HepG2 (cell line): ENCODE measurements at regions not wholly inside any gene's neighbourhood (a gene's known extent, or its start where the extent isn't known, plus 50 kb on each side); places are given as distances from the start of the nearest gene placed in this dataset.

Experiments used
- ATAC-seq: fragments of 200-7000 bp; cut with Tn5 transposase; 3 replicates; pipeline ENCODE4 v1.9.1; 2020; ENCODE audit warnings: mild to moderate bottlenecking, moderate library complexity
- BruUV-seq: library from RNA; stranded (reverse); fragments of 400-500 nt; replicated peaks from 2 replicates; lab custom pipeline; 2021; lab: Mats Ljungman, UMichigan
- CTCF ChIA-PET: fragments of 300-600 bp; formaldehyde crosslinking; extraction: SDS; loops from one replicate; lab custom pipeline; 2021; ENCODE audit warnings: low total read pairs, inconsistent platforms, low intra/inter-chr PET ratio; lab: Yijun Ruan, JAX
- POLR2A ChIA-PET: fragments of 350-600 bp; sonication (Branson Sonifier 250); formaldehyde crosslinking; loops from one replicate; lab custom pipeline; 2020; ENCODE audit warnings: antibody characterized with exemption, inconsistent platforms; lab: Yijun Ruan, JAX
- DNase-seq: peaks from one replicate; pipeline ENCODE4 v3.0.0-alpha.2; 2015; ENCODE audit warnings: low spot score
- FAIRE-seq: peaks from 3 replicates; lab custom pipeline; 2011; peaks lifted over from hg19 to GRCh38; lab: Jason Lieb, UNC
- H2AFZ ChIP-seq: one replicate; pipeline ENCODE4 v1.6.1; 2011; ENCODE audit warnings: low read length, inconsistent platforms
- H3K27ac ChIP-seq: fragments of 300-600 bp; 3 replicates; pipeline ENCODE4 v1.8.0; 2011; ENCODE audit warnings: mixed run types, mild to moderate bottlenecking, mixed read lengths, low read length, inconsistent platforms; ENCODE audit not compliant: insufficient read depth; ENCODE audit errors: extremely low read length
- H3K27me3 ChIP-seq, 2 experiments: fragments of 200-600 bp in 1 of 2; 2 replicates in 1 of 2; 3 replicates in 1 of 2; pipeline versions ENCODE4 v1.6.0 to v1.8.0; 2011; ENCODE audit warnings: low read length in 2 of 2, mild to moderate bottlenecking in 2 of 2, moderate library complexity in 2 of 2, inconsistent platforms in 1 of 2; ENCODE audit not compliant: insufficient read depth in 2 of 2, control insufficient read depth in 1 of 2
- H3K36me3 ChIP-seq, 2 experiments: fragments of 200-600 bp in 1 of 2; replicated peaks in 1 of 2; 2 replicates in 1 of 2; 3 replicates in 1 of 2; pipeline versions ENCODE4 v1.5.1 to v1.8.0; 2011; ENCODE audit warnings: low read length in 2 of 2, inconsistent platforms in 1 of 2; ENCODE audit not compliant: insufficient read depth in 2 of 2, control insufficient read depth in 1 of 2
- H3K4me1 ChIP-seq: 2 replicates; pipeline ENCODE4 v1.5.1; 2012; ENCODE audit warnings: low read length, inconsistent platforms; ENCODE audit not compliant: insufficient read depth
- H3K4me2 ChIP-seq: 2 replicates; pipeline ENCODE4 v1.6.0; 2011; ENCODE audit warnings: low read depth, low read length, inconsistent platforms
- H3K4me3 ChIP-seq, 3 experiments: fragments of 200-600 bp in 1 of 3; sonication (generic), shearing (Covaris generic) in 1 of 3; replicated peaks in 1 of 3; 2 replicates each; pipeline ENCODE4 v1.5.1; 2011 to 2016; ENCODE audit warnings: low read length in 3 of 3, inconsistent platforms in 2 of 3, low read depth in 2 of 3, mild to moderate bottlenecking in 2 of 3, control low read depth in 1 of 3, mixed read lengths in 1 of 3; ENCODE audit not compliant: insufficient read depth in 1 of 3
- H3K79me2 ChIP-seq: one replicate; pipeline ENCODE4 v1.6.1; 2011; ENCODE audit warnings: low read length, inconsistent platforms; ENCODE audit not compliant: insufficient read depth
- H3K9ac ChIP-seq: 2 replicates; pipeline ENCODE4 v1.6.0; 2011; ENCODE audit warnings: mild to moderate bottlenecking, low read depth, low read length, inconsistent platforms; ENCODE audit not compliant: insufficient read depth
- H3K9me3 ChIP-seq: 2 replicates; pipeline ENCODE4 v1.5.1; 2012; ENCODE audit warnings: mild to moderate bottlenecking, low read length
- H4K20me1 ChIP-seq: 2 replicates; pipeline ENCODE4 v1.6.0; 2011; ENCODE audit warnings: inconsistent platforms, mild to moderate bottlenecking, low read length, moderate library complexity; ENCODE audit not compliant: insufficient read depth
- BRCA1 ChIP-seq: sonication (generic); formaldehyde crosslinking; IDR thresholded peaks from 2 replicates; pipeline ENCODE4 v1.4.0; 2020; ENCODE audit warnings: missing genetic modification reagents
- TEAD2 ChIP-seq: sonication (generic); formaldehyde crosslinking; IDR thresholded peaks from 2 replicates; pipeline ENCODE4 v1.9.0; 2021; ENCODE audit warnings: missing genetic modification reagents
- TFAP4 ChIP-seq: sonication (generic); IDR thresholded peaks from 2 replicates; pipeline ENCODE4 v1.6.1; 2016; ENCODE audit warnings: low read depth, borderline replicate concordance
- ZNF318 ChIP-seq: sonication (generic); formaldehyde crosslinking; IDR thresholded peaks from 2 replicates; pipeline ENCODE4 v1.4.0; 2020; ENCODE audit warnings: mild to moderate bottlenecking, missing genetic modification reagents
- ZNF451 ChIP-seq: sonication (generic); formaldehyde crosslinking; IDR thresholded peaks from 2 replicates; pipeline ENCODE4 v1.5.0; 2020; ENCODE audit warnings: mild to moderate bottlenecking, missing genetic modification reagents
- ZNF564 ChIP-seq: sonication (generic); formaldehyde crosslinking; IDR thresholded peaks from 2 replicates; pipeline ENCODE4 v1.8.1; 2023; ENCODE audit warnings: mild to moderate bottlenecking, missing genetic modification reagents
- ZNF703 ChIP-seq: sonication (generic); formaldehyde crosslinking; IDR thresholded peaks from 2 replicates; pipeline ENCODE4 v1.5.1; 2020; ENCODE audit warnings: missing genetic modification reagents, mild to moderate bottlenecking, moderate library complexity, borderline replicate concordance
- WGBS: methylation state at CpG from one replicate; pipeline ENCODE4 v1.1.6; 2017; ENCODE audit warnings: low lambda C conversion rate; 5-methylcytosine and 5-hydroxymethylcytosine counted together
- in situ Hi-C: cut with HindIII; loops from 2 replicates; pipeline ENCODE4 v1.10.0; 2017; ENCODE audit warnings: low pct_unique_long_range_greater_than_20kb; ENCODE audit not compliant: extremely low pct_ligation_motif_present
- intact Hi-C: fragments of 100-400 bp; cut with micrococcal nuclease; formaldehyde crosslinking; loops from one replicate; pipeline ENCODE4 v1.10.0; 2022; ENCODE audit not compliant: unreplicated experiment
- TF ChIP-seq, protein P1 (sequence below): sonication (generic); formaldehyde crosslinking; IDR thresholded peaks from 2 replicates; pipeline ENCODE4 v1.8.1; 2023; ENCODE audit warnings: mild to moderate bottlenecking, moderate library complexity, missing genetic modification reagents
- TF ChIP-seq, protein P2 (sequence below): sonication (generic); formaldehyde crosslinking; IDR thresholded peaks from 2 replicates; pipeline ENCODE4 v1.4.0; 2020; ENCODE audit warnings: missing genetic modification reagents
- TF ChIP-seq, protein P3 (sequence below): sonication (generic); formaldehyde crosslinking; IDR thresholded peaks from 2 replicates; pipeline ENCODE4 v1.4.0; 2020; ENCODE audit warnings: missing genetic modification reagents, borderline replicate concordance

GRCh38 chr7:115123441-115123840 is 201.5 kb downstream of the MDFIC start (continued):
- TF ChIP-seq BRCA1 (CRISPR knock-in tag) (no peak), TFAP4 (no peak), ZNF451 (no peak), TEAD2 (CRISPR knock-in tag) (no peak), ZNF564 (no peak)
- TF ChIP-seq, protein P1, sequence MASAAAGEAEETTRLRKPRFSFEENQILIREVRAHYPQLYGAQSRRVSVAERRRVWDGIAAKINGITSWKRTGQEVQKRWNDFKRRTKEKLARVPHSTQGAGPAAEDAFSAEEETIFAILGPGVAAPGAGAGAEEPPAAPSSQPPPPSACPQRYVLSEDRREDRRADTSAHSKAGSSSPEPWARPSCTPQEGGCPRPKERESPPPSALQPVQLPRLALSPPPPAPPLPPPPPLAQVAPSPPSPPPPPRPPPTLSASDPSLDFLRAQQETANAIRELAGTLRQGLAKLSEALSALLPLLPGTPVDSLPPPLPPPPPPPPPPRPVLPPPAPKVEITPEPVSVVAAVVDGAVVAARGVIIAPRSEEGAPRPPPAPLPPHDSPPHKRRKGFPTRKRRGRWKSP (CRISPR knock-in tag), result no peak

DNA sequence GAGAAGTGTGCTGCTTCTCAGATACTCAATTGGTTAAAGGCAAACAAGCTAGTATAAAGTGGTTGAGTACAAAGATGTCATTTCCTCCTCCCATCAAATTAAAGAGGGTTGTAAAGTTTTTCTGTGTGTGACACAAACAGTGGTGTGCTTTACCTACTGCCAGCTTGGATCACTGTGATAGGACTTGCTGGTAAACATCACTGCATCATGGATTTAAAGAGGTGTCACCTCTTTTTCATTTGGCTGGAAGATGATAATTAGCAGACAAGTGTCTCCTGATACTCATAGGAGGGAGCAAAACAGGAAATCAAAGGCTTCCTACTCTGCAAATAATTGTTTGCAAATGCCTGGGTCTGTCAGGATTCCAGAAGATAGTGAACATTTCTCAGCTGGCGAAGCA is 200.5 kb downstream of the MDFIC start:
- Histone ChIP-seq H3K4me1 (peaks cover 10% of the 10 kb centered on the region), H2AFZ (no peak overlapping the region), H3K36me3 (no peaks in the 10 kb centered on the region), H3K9ac (no peak overlapping the region), H3K4me2 (no peak overlapping the region), H3K27ac (no peak overlapping the region), H4K20me1 (no peaks in the 10 kb centered on the region), H3K27me3 (no peaks in the 10 kb centered on the region), H3K9me3 (no peaks in the 10 kb centered on the region), H3K4me3 (no peak overlapping the region), H3K79me2 (no peaks in the 10 kb centered on the region)
- DNase-seq (no peak), FAIRE-seq (no peak), ATAC-seq (no peak)
- no TSS peak for BruUV-seq
- POLR2A ChIA-PET, result no interaction called here
- in situ Hi-C loops, result no loop called here
- intact Hi-C loops, result no loop called here
- 21% methylated on average over 1 of the region's 1 CpG for WGBS
- CTCF ChIA-PET, result no interaction called here
- TF ChIP-seq ZNF318 (CRISPR knock-in tag) (no peak), ZNF703 (CRISPR knock-in tag) (no peak)
- TF ChIP-seq, protein P2, sequence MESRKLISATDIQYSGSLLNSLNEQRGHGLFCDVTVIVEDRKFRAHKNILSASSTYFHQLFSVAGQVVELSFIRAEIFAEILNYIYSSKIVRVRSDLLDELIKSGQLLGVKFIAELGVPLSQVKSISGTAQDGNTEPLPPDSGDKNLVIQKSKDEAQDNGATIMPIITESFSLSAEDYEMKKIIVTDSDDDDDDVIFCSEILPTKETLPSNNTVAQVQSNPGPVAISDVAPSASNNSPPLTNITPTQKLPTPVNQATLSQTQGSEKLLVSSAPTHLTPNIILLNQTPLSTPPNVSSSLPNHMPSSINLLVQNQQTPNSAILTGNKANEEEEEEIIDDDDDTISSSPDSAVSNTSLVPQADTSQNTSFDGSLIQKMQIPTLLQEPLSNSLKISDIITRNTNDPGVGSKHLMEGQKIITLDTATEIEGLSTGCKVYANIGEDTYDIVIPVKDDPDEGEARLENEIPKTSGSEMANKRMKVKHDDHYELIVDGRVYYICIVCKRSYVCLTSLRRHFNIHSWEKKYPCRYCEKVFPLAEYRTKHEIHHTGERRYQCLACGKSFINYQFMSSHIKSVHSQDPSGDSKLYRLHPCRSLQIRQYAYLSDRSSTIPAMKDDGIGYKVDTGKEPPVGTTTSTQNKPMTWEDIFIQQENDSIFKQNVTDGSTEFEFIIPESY (CRISPR knock-in tag), result no peak
- TF ChIP-seq, protein P3, sequence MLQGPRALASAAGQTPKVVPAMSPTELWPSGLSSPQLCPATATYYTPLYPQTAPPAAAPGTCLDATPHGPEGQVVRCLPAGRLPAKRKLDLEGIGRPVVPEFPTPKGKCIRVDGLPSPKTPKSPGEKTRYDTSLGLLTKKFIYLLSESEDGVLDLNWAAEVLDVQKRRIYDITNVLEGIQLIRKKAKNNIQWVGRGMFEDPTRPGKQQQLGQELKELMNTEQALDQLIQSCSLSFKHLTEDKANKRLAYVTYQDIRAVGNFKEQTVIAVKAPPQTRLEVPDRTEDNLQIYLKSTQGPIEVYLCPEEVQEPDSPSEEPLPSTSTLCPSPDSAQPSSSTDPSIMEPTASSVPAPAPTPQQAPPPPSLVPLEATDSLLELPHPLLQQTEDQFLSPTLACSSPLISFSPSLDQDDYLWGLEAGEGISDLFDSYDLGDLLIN (CRISPR knock-in tag), result no peak
